CD4-positive, alpha-beta T cell (primary cell): ENCODE measurements at regions not wholly inside any gene's neighbourhood (a gene's known extent, or its start where the extent isn't known, plus 50 kb on each side); places are given as distances from the start of the nearest gene placed in this dataset.

ENCODE experiments used
- ATAC-seq: fragments of 200-7000 bp; cut with Tn5 transposase; one replicate; pipeline ENCODE4 v1.10.0; 2022; ENCODE audit warnings: mild to moderate bottlenecking; ENCODE audit not compliant: poor library complexity
- CTCF ChIA-PET: fragments of 350-600 bp; sonication (Branson Sonifier 250); formaldehyde crosslinking; loops from one replicate; lab custom pipeline; 2021; ENCODE audit warnings: antibody characterized with exemption, inconsistent platforms; lab: Charles Lee
- POLR2A ChIA-PET: fragments of 350-600 bp; sonication (Branson Sonifier 250); formaldehyde crosslinking; loops from one replicate; lab custom pipeline; 2021; ENCODE audit warnings: antibody characterized with exemption, inconsistent platforms; lab: Charles Lee
- DNase-seq, 14 experiments: peaks; one replicate each; pipeline ENCODE4 v3.0.0-alpha.2; 2013 to 2020; ENCODE audit warnings: mixed read lengths in 2 of 14
- H3K27ac ChIP-seq, 2 donors: one replicate each; pipeline versions ENCODE4 v1.5.1 to v1.7.0; 2013; ENCODE audit warnings: low read length in 2 of 2, low read depth in 1 of 2, mild to moderate bottlenecking in 1 of 2
- H3K27me3 ChIP-seq, 2 experiments: 1 replicate in 1 of 2; 2 replicates in 1 of 2; pipeline versions ENCODE4 v1.6.1 to v1.7.0; 2013; ENCODE audit warnings: low read length in 2 of 2, control low read depth in 1 of 2, mild to moderate bottlenecking in 1 of 2, moderate library complexity in 1 of 2; ENCODE audit not compliant: insufficient read depth in 2 of 2, control insufficient read depth in 1 of 2
- H3K36me3 ChIP-seq: one replicate; pipeline ENCODE4 v1.6.1; 2013; ENCODE audit warnings: low read length, control low read depth; ENCODE audit not compliant: insufficient read depth
- H3K4me1 ChIP-seq: one replicate; pipeline ENCODE4 v1.6.1; 2013; ENCODE audit warnings: low read length, control low read depth; ENCODE audit not compliant: insufficient read depth
- H3K4me3 ChIP-seq: one replicate; pipeline ENCODE4 v1.5.1; 2013; ENCODE audit warnings: mild to moderate bottlenecking, low read length, moderate library complexity
- H3K9me3 ChIP-seq, 2 experiments: 1 replicate in 1 of 2; 2 replicates in 1 of 2; pipeline versions ENCODE4 v1.6.1 to v1.7.0; 2013; ENCODE audit warnings: low read length in 2 of 2, mild to moderate bottlenecking in 2 of 2, control low read depth in 1 of 2, moderate library complexity in 1 of 2; ENCODE audit not compliant: control insufficient read depth in 1 of 2, insufficient read depth in 1 of 2
- H3K27ac Mint-ChIP-seq: one replicate; pipeline ENCODE4 v1.8.0; 2020; ENCODE audit warnings: mixed read lengths
- H3K27me3 Mint-ChIP-seq: one replicate; pipeline ENCODE4 v1.8.0; 2021; ENCODE audit warnings: mixed read lengths
- H3K36me3 Mint-ChIP-seq: one replicate; pipeline ENCODE4 v1.8.0; 2021; ENCODE audit warnings: low read depth, mixed read lengths
- H3K4me1 Mint-ChIP-seq: one replicate; pipeline ENCODE4 v1.8.0; 2021; ENCODE audit warnings: low read depth, mixed read lengths
- H3K4me3 Mint-ChIP-seq: one replicate; pipeline ENCODE4 v1.8.0; 2020; ENCODE audit warnings: mild to moderate bottlenecking, mixed read lengths
- H3K9me3 Mint-ChIP-seq: one replicate; pipeline ENCODE4 v1.8.0; 2020; ENCODE audit warnings: mixed read lengths
- CTCF ChIP-seq: fragments of 200-600 bp; IDR thresholded peaks from one replicate; pipeline ENCODE4 v1.8.0; 2022; ENCODE audit warnings: antibody characterized with exemption, mild to moderate bottlenecking
- intact Hi-C, 2 experiments: fragments of 100-400 bp; cut with DNase I in 1 of 2; cut with micrococcal nuclease in 1 of 2; formaldehyde crosslinking; loops; one replicate each; pipeline versions ENCODE4 v1.15.1 to v1.9.0; 2023 to 2025; cut with DNase I, micrococcal nuclease

GRCh38 chr5:93034621-93035590 is 546.1 kb downstream of the NR2F1-AS1 start:
- ChIA-PET POLR2A (no interaction called here), CTCF (interaction anchor here (0.7 kb wide), 1 partner anchor 10 kb away, joined by 3 read pairs; no protein-coding TSS in a partner anchor)
- Mint-ChIP-seq H3K27me3 (no peaks in the 10 kb centered on the region), H3K4me3 (no peak overlapping the region), H3K36me3 (no peaks in the 10 kb centered on the region), H3K27ac (no peak overlapping the region), H3K4me1 (no peaks in the 10 kb centered on the region), H3K9me3 (peaks cover 7% of the 10 kb centered on the region)
- ATAC-seq (no peak), DNase-seq (no peak)
- Histone ChIP-seq H3K27ac (no peak overlapping the region), H3K4me3 (no peak overlapping the region), H3K36me3 (no peaks in the 10 kb centered on the region), H3K27me3 (no peaks in the 10 kb centered on the region), H3K9me3 (peaks cover 0 to 3% of the 10 kb centered on the region in 2 experiments), H3K4me1 (no peaks in the 10 kb centered on the region)
- intact Hi-C loops = no loop called here
- no peak for TF ChIP-seq CTCF

DNA sequence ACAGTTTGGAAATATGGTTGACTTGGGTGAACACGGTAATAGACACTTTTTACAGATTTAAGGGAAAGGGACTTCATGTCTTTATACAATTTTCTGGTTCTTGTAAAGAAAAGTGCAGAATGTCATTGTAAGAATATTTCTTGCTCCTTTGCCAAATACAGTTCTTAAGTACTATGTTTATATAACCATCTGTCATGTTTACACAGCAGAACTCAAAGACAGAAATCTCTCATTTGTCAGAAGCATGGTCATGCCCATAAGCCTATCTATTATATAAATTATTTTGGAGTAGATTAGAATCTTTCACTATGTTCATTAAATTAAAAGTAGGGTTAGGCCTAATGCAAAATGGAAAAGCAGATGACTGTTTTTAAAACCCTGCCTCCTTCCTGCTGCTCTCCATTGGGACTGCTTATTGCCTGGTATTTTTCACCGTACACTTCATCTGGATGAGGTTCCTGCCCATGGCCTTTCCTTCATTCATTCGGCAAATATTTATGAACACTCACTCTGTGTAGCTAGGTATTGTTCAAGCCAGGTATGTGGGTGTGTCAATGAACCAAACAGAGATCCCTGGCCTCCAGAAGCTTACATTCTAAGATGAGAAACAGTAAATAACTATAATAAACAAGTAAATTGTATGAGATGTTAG is 558.1 kb downstream of the NR2F1-AS1 start:
- Histone ChIP-seq H3K27me3 (no peaks in the 10 kb centered on the region), H3K4me3 (no peak overlapping the region), H3K27ac (no peak overlapping the region), H3K36me3 (no peaks in the 10 kb centered on the region), H3K4me1 (no peaks in the 10 kb centered on the region), H3K9me3 (no peaks in the 10 kb centered on the region)
- DNase-seq (no peak), ATAC-seq (no peak)
- Mint-ChIP-seq H3K36me3 (no peaks in the 10 kb centered on the region), H3K4me3 (no peak overlapping the region), H3K27ac (no peak overlapping the region), H3K9me3 (peaks cover 16% of the 10 kb centered on the region), H3K27me3 (no peaks in the 10 kb centered on the region), H3K4me1 (no peaks in the 10 kb centered on the region)
- ChIA-PET CTCF (no interaction called here), POLR2A (no interaction called here)
- intact Hi-C loops = no loop called here
- TF ChIP-seq CTCF = no peak

GRCh38 chr5:93022211-93022610 is 558.8 kb downstream of the NR2F1-AS1 start:
- Mint-ChIP-seq H3K9me3 (peaks cover 13% of the 10 kb centered on the region), H3K4me3 (no peak overlapping the region), H3K27me3 (no peaks in the 10 kb centered on the region), H3K36me3 (no peaks in the 10 kb centered on the region), H3K27ac (no peak overlapping the region), H3K4me1 (no peaks in the 10 kb centered on the region)
- DNase-seq (no peak), ATAC-seq (no peak)
- no peak for TF ChIP-seq CTCF
- Histone ChIP-seq H3K36me3 (no peaks in the 10 kb centered on the region), H3K4me1 (no peaks in the 10 kb centered on the region), H3K27me3 (no peaks in the 10 kb centered on the region), H3K4me3 (no peak overlapping the region), H3K27ac (no peak overlapping the region), H3K9me3 (no peaks in the 10 kb centered on the region)
- intact Hi-C loops = no loop called here
- ChIA-PET POLR2A (no interaction called here), CTCF (no interaction called here)
